ENCODE measurements at regions not wholly inside any gene's neighbourhood (a gene's known extent, or its start where the extent isn't known, plus 50 kb on each side); places are given as distances from the start of the nearest gene placed in this dataset.

DNA sequence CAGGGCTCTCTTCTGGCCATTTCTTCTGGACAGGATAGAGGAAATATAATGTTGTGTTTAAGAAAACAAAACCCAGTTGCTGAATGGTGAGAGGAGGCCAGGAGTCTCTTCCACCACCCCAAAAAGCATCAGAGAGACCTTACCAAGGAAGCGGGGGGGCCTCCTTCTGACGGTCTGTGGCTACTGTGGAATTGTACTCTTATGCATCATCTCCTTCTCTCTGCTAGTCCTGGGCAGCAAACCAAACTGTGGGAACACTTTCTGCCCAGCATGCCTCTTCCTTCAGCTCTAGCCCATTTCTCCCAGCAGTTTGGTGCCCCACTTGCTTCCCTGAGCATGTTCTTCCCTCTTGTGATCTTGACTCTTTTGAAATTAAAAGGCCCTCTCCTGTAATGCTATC, 157.7 kb downstream of the HHIPL2 start:
- 83 to 88% methylated on average over 2 of the region's 2 CpGs for WGBS, 2 donors

DNA sequence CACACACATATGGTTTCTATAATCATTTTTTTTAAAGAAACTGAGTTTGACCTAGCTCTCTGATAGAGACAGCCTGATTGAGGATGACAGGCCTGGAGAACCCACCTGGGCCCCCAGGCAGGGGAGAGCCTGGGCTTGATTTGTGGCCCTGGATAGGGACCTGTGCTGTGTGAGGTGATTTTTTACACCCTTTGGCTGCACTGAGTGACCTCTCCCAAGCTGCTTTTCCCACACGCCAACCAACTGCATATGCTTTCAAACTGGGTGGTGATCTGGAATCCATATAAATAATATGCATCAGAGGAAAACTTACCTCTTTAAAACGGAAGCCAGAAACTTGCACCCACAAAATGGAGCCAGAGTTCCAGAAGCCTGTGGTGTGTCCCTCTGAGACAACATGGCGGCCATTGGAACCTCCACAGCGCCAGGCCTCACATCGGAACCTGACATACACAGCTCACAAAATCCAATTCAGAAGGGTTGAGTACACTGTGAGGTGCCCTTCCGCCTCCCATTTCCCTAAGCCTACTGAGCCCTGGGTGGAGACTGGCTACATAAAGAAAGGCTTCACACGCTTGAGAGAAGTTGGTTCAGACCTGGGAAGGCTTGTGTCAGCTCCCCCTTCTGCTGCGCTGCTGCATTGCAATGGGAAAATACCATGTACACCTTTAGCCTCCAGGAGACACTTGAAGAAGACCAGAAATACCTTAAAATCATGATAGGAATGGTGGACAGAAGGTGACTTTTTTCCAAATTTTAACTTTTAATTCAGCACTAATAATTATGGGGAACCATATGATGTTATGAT, 160.7 kb downstream of the HHIPL2 start:
- Histone ChIP-seq H3K9me3 (no peaks in the 10 kb centered on the region), H3K4me1 (no peaks in the 10 kb centered on the region), H3K27me3 (no peaks in the 10 kb centered on the region), H3K27ac (no peak overlapping the region), H3K36me3 (no peaks in the 10 kb centered on the region), H3K4me3 (replicated peaks in 1 of 3) (no peak overlapping the region)
- intact Hi-C loops (cut with DNase I): no loop called here
- TF ChIP-seq POLR2A (IDR thresholded peaks at IDR 0.05): no peak
- TF ChIP-seq, protein P1, sequence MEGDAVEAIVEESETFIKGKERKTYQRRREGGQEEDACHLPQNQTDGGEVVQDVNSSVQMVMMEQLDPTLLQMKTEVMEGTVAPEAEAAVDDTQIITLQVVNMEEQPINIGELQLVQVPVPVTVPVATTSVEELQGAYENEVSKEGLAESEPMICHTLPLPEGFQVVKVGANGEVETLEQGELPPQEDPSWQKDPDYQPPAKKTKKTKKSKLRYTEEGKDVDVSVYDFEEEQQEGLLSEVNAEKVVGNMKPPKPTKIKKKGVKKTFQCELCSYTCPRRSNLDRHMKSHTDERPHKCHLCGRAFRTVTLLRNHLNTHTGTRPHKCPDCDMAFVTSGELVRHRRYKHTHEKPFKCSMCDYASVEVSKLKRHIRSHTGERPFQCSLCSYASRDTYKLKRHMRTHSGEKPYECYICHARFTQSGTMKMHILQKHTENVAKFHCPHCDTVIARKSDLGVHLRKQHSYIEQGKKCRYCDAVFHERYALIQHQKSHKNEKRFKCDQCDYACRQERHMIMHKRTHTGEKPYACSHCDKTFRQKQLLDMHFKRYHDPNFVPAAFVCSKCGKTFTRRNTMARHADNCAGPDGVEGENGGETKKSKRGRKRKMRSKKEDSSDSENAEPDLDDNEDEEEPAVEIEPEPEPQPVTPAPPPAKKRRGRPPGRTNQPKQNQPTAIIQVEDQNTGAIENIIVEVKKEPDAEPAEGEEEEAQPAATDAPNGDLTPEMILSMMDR (IDR thresholded peaks at IDR 0.05): no peak
- DNase-seq: no peak
- WGBS, 2 donors: 80 to 84% methylated on average over 8 of the region's 8 CpGs

More for the DNA sequence above, 157.7 kb downstream of the HHIPL2 start:
- no peak overlapping the region for H3K27ac ChIP-seq
- no peaks in the 10 kb centered on the region for H3K4me1 ChIP-seq
- no peaks in the 10 kb centered on the region for H3K9me3 ChIP-seq
- intact Hi-C loops (cut with DNase I): no loop called here
- TF ChIP-seq, protein P1 (IDR thresholded peaks at IDR 0.05): no peak
- TF ChIP-seq POLR2A (IDR thresholded peaks at IDR 0.05): no peak
- H3K27me3 ChIP-seq: no peaks in the 10 kb centered on the region
- no peak overlapping the region for H3K4me3 ChIP-seq (replicated peaks in 1 of 3)
- no peak for DNase-seq
- no peaks in the 10 kb centered on the region for H3K36me3 ChIP-seq

DNA sequence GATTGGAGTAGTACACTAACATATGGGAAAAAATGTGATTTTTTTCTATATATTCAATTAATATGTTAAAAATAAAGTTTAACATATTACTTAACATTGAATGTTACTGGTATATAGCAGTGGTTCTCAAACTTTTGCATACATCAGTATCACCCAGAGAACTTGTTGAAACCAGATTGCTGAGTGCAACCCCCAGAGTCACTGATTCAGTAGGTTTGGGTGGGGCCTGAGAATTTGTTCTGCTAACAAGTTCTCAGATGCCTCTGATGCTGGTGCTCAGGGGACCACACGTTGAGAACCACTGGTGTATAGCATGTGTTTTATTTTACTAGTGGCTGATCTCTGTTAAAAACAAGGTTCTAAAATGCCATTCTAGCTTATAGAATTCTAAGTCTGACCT, 161.9 kb downstream of the HHIPL2 start:
- 15 to 33% methylated on average over 1 of the region's 1 CpG for WGBS, 2 donors
- Histone ChIP-seq H3K36me3 (no peaks in the 10 kb centered on the region), H3K4me3 (replicated peaks in 1 of 3) (no peak overlapping the region), H3K27me3 (no peaks in the 10 kb centered on the region), H3K9me3 (no peaks in the 10 kb centered on the region), H3K27ac (no peak overlapping the region), H3K4me1 (no peaks in the 10 kb centered on the region)
- intact Hi-C loops (cut with DNase I): no loop called here
- no peak for DNase-seq
- TF ChIP-seq, protein P1 (IDR thresholded peaks at IDR 0.05): no peak
- no peak for TF ChIP-seq POLR2A (IDR thresholded peaks at IDR 0.05)

DNA sequence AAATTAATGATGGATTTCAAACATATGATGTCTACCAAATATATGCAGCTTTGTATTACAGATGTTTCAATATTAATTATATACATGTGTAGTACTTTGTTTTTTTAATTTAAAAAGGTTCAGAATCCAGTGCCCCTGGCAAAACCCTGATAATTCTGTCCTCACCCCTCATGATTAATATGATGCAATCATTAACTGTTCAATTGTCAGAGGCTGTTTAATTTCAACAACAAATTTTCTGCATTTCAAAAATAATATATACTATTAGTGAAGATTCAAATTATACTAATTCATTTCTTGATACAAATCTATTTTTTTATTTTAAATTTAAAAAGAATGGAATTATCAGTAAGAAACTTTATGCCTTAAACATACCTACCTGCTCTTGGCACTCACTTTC, 162.6 kb downstream of the HHIPL2 start:
- Histone ChIP-seq H3K4me3 (replicated peaks in 1 of 3) (no peak overlapping the region), H3K4me1 (no peaks in the 10 kb centered on the region), H3K9me3 (no peaks in the 10 kb centered on the region), H3K36me3 (no peaks in the 10 kb centered on the region), H3K27me3 (no peaks in the 10 kb centered on the region), H3K27ac (no peak overlapping the region)
- TF ChIP-seq, protein P1 (IDR thresholded peaks at IDR 0.05): no peak
- TF ChIP-seq POLR2A (IDR thresholded peaks at IDR 0.05): no peak
- no peak for DNase-seq
- intact Hi-C loops (cut with DNase I): no loop called here

DNA sequence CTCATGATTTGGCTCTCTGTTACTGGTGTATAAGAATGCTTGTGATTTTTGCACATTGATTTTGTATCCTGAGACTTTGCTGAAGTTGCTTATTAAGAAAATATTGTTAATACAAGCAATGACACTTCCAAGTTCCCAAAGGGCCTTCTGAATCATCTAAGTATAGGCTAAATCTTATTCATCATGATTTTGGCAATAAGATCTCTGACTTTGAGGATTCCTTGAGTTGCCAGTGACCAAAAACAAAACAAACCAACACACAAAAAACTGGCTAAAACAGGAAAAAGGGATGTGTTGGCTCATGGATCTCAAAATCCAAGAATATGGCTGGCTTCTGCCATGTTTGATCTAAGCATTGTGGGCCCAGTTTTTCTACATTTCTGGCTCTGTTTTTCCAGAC, 163.4 kb downstream of the HHIPL2 start:
- intact Hi-C loops (cut with DNase I): no loop called here
- no peaks in the 10 kb centered on the region for H3K27me3 ChIP-seq
- no peaks in the 10 kb centered on the region for H3K36me3 ChIP-seq
- TF ChIP-seq, protein P1 (IDR thresholded peaks at IDR 0.05): no peak
- TF ChIP-seq POLR2A (IDR thresholded peaks at IDR 0.05): no peak
- H3K4me3 ChIP-seq (replicated peaks in 1 of 3): no peak overlapping the region
- no peaks in the 10 kb centered on the region for H3K4me1 ChIP-seq
- no peak for DNase-seq
- no peaks in the 10 kb centered on the region for H3K9me3 ChIP-seq
- H3K27ac ChIP-seq: no peak overlapping the region
